ENCODE measurements at regions not wholly inside any gene's neighbourhood (a gene's known extent, or its start where the extent isn't known, plus 50 kb on each side); places are given as distances from the start of the nearest gene placed in this dataset.

- H3K4me3 ChIP-seq (ENCODE audit: low read depth, low read length) = no peak overlapping the region
- DNase-seq (ENCODE audit: low read depth) = no peak
- TF ChIP-seq CTCF (conservative IDR thresholded peaks at IDR 0.05; ENCODE audit: low read depth, low read length) = no peak
These were observed 168.4 kb upstream of the FSTL4 start for GRCh38 chr5:133780619-133781280.

- no peak overlapping the region for H3K4me3 ChIP-seq (ENCODE audit: low read depth, low read length)
- no peak for DNase-seq (ENCODE audit: low read depth)
- no peak for TF ChIP-seq CTCF (conservative IDR thresholded peaks at IDR 0.05; ENCODE audit: low read depth, low read length)
These were observed 167.6 kb upstream of the FSTL4 start for GRCh38 chr5:133779828-133780475.

- TF ChIP-seq CTCF (conservative IDR thresholded peaks at IDR 0.05; ENCODE audit: low read depth, low read length) = no peak
- no peak for DNase-seq (ENCODE audit: low read depth)
- H3K4me3 ChIP-seq (ENCODE audit: low read depth, low read length) = no peak overlapping the region
These were observed 166.3 kb upstream of the FSTL4 start for GRCh38 chr5:133778636-133779035.

GRCh38 chr5:133777951-133778350 lies 165.6 kb upstream of the FSTL4 start:
- no peak for TF ChIP-seq CTCF (conservative IDR thresholded peaks at IDR 0.05; ENCODE audit: low read depth, low read length)
- H3K4me3 ChIP-seq (ENCODE audit: low read depth, low read length) = no peak overlapping the region
- no peak for DNase-seq (ENCODE audit: low read depth)

GRCh38 chr5:133775584-133776304 lies 163.4 kb upstream of the FSTL4 start:
- DNase-seq (ENCODE audit: low read depth) = no peak
- no peak overlapping the region for H3K4me3 ChIP-seq (ENCODE audit: low read depth, low read length)
- no peak for TF ChIP-seq CTCF (conservative IDR thresholded peaks at IDR 0.05; ENCODE audit: low read depth, low read length)

GRCh38 chr5:133773247-133774202 lies 161.2 kb upstream of the FSTL4 start:
- no peak for DNase-seq (ENCODE audit: low read depth)
- TF ChIP-seq CTCF (conservative IDR thresholded peaks at IDR 0.05; ENCODE audit: low read depth, low read length) = no peak
- no peak overlapping the region for H3K4me3 ChIP-seq (ENCODE audit: low read depth, low read length)
